ENCODE measurements at regions not wholly inside any gene's neighbourhood (a gene's known extent, or its start where the extent isn't known, plus 50 kb on each side); places are given as distances from the start of the nearest gene placed in this dataset.

DNA sequence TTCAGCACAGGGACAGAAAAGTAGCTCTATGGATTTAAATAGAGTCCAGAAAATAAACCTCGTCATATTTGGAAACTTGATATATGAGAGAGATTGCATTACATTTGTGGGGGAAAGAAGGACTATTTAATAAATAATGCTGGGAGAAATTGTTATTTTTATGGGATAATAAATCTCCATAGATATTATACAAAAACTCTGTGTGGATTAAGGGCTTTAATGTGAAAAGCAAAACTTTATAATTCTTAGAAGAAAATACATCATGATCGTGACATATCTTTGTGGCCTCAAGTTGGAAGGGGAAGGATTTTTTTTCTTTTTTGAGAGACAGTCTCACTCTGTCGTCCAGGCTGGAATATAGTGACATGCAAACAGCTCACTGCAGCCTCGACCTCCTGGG, 95.0 kb upstream of the LEP start:
- ChIA-PET POLR2A (no interaction called here), CTCF (ENCODE audit: low intra/inter-chr PET ratio, low total read pairs) (no interaction called here)
- no peaks in the 10 kb centered on the region for H3K79me2 ChIP-seq (ENCODE audit: insufficient read depth, low read length)
- H3K27ac ChIP-seq (ENCODE audit: extremely low read length, insufficient read depth, low read length): no peak overlapping the region
- 22% methylated on average over 4 of the region's 4 CpGs for WGBS (ENCODE audit: low lambda C conversion rate)
- H3K9me3 ChIP-seq (ENCODE audit: low read length): no peaks in the 10 kb centered on the region
- H3K4me2 ChIP-seq (ENCODE audit: low read depth, low read length): no peak overlapping the region
- H3K4me3 ChIP-seq (replicated peaks in 1 of 3; ENCODE audit: insufficient read depth in 1 of 3, low read depth in 2 of 3, low read length in 3 of 3): no peak overlapping the region
- no peaks in the 10 kb centered on the region for H3K36me3 ChIP-seq (replicated peaks in 1 of 2; ENCODE audit: control insufficient read depth in 1 of 2, insufficient read depth in 2 of 2, low read length in 2 of 2)
- in situ Hi-C loops (cut with HindIII; ENCODE audit: extremely low pct_ligation_motif_present, low pct_unique_long_range_greater_than_20kb): no loop called here
- BruUV-seq (replicated peaks): no TSS peak
- FAIRE-seq (no peak), ATAC-seq (no peak), DNase-seq (ENCODE audit: low spot score) (no peak)
- TF ChIP-seq SAFB2 (CRISPR knock-in tag; IDR thresholded peaks at IDR 0.05; ENCODE audit: borderline replicate concordance, low read depth) (no peak), MTA1 (CRISPR knock-in tag; IDR thresholded peaks at IDR 0.05; ENCODE audit: borderline replicate concordance) (no peak), ZBTB8A (CRISPR knock-in tag; IDR thresholded peaks at IDR 0.05; ENCODE audit: borderline replicate concordance, low read depth) (no peak), SOX13 (IDR thresholded peaks at IDR 0.05) (no peak), SOX13 (CRISPR knock-in tag; conservative IDR thresholded peaks at IDR 0.05 in 1 of 2, IDR thresholded peaks at IDR 0.05 in 1 of 2) (no peak), DR1 (CRISPR knock-in tag; IDR thresholded peaks at IDR 0.05) (no peak), MAZ (IDR thresholded peaks at IDR 0.05; ENCODE audit: borderline replicate concordance, low read depth, low read length) (no peak), MAZ (CRISPR knock-in tag; IDR thresholded peaks at IDR 0.05; ENCODE audit: low read depth) (no peak), ZHX2 (IDR thresholded peaks at IDR 0.05; ENCODE audit: low read depth) (no peak), ZHX2 (CRISPR knock-in tag; IDR thresholded peaks at IDR 0.05; ENCODE audit: borderline replicate concordance) (no peak), ZNF782 (CRISPR knock-in tag; IDR thresholded peaks at IDR 0.05; ENCODE audit: borderline replicate concordance) (no peak), ZNF550 (CRISPR knock-in tag; IDR thresholded peaks at IDR 0.05; ENCODE audit: borderline replicate concordance) (no peak)
- TF ChIP-seq, protein P1, sequence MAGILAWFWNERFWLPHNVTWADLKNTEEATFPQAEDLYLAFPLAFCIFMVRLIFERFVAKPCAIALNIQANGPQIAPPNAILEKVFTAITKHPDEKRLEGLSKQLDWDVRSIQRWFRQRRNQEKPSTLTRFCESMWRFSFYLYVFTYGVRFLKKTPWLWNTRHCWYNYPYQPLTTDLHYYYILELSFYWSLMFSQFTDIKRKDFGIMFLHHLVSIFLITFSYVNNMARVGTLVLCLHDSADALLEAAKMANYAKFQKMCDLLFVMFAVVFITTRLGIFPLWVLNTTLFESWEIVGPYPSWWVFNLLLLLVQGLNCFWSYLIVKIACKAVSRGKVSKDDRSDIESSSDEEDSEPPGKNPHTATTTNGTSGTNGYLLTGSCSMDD (CRISPR knock-in tag; IDR thresholded peaks at IDR 0.05): no peak
- no peaks in the 10 kb centered on the region for H3K4me1 ChIP-seq (ENCODE audit: insufficient read depth, low read length)
- no peak overlapping the region for H3K9ac ChIP-seq (ENCODE audit: insufficient read depth, low read depth, low read length)
- H3K27me3 ChIP-seq (ENCODE audit: control insufficient read depth in 1 of 2, insufficient read depth in 2 of 2, low read length in 2 of 2): peaks cover 0 to 9% of the 10 kb centered on the region in 2 experiments; a peak in 2 of 5 replicates
- H4K20me1 ChIP-seq (ENCODE audit: insufficient read depth, low read length): no peaks in the 10 kb centered on the region
- no peak overlapping the region for H2AFZ ChIP-seq (ENCODE audit: low read length)
- intact Hi-C loops (cut with micrococcal nuclease; ENCODE audit: unreplicated experiment): no loop called here
